ENCODE measurements at regions not wholly inside any gene's neighbourhood (a gene's known extent, or its start where the extent isn't known, plus 50 kb on each side); places are given as distances from the start of the nearest gene placed in this dataset. TPM values are rescaled to one million over a fixed set of nuclear protein-coding genes. Genes with fewer than 3 reads are reported as not detected.

GRCh38 chr22:10780281-10780680 lies 4747.7 kb upstream of the OR11H1 start:
- ChIA-PET SMC1A (ENCODE audit: uncharacterized antibody, unreplicated experiment) (no interaction called here), POLR2A (no interaction called here), RAD21 (ENCODE audit: unreplicated experiment) (no interaction called here), CTCF (no interaction called here)
- no peaks in the 10 kb centered on the region for H3K36me3 ChIP-seq (ENCODE audit: control insufficient read depth in 2 of 2, insufficient read depth in 2 of 2, low read length in 1 of 2)
- H3K79me2 ChIP-seq (ENCODE audit: control insufficient read depth, insufficient read depth, low read length), result no peaks in the 10 kb centered on the region
- H3K9me3 ChIP-seq (replicated peaks; ENCODE audit: control insufficient read depth, insufficient read depth, low read length), result no peaks in the 10 kb centered on the region; the same call in 2 of the 3 replicates
- no peaks in the 10 kb centered on the region for H4K20me1 ChIP-seq (ENCODE audit: control insufficient read depth, insufficient read depth)
- no peak overlapping the region for H2AFZ ChIP-seq (ENCODE audit: control insufficient read depth, low read depth, low read length)
- H3K4me3 ChIP-seq, result no peak overlapping the region
- in situ Hi-C loops (cut with MboI), result no loop called here
- FAIRE-seq (no peak), DNase-seq (ENCODE audit: low read depth, low spot score) (no peak), ATAC-seq (no peak)
- 22% methylated on average over 8 of the region's 8 CpGs for WGBS (ENCODE audit: insufficient coverage, insufficient replicate concordance, low lambda C conversion rate, missing lambda C conversion rate)
- no peak overlapping the region for H3K27ac ChIP-seq (ENCODE audit: control insufficient read depth, insufficient read depth)
- H3K4me2 ChIP-seq (ENCODE audit: control insufficient read depth, insufficient read depth), result no peak overlapping the region
- no peak overlapping the region for H3K9ac ChIP-seq (ENCODE audit: control insufficient read depth, insufficient read depth, low read length)
- no peaks in the 10 kb centered on the region for H3K27me3 ChIP-seq (replicated peaks in 1 of 2; ENCODE audit: control insufficient read depth in 2 of 2, insufficient read depth in 2 of 2, low read length in 1 of 2)
- intact Hi-C loops (cut with micrococcal nuclease; ENCODE audit: unreplicated experiment), result no loop called here
- no TSS peak for BruUV-seq (replicated peaks)
- no peaks in the 10 kb centered on the region for H3K4me1 ChIP-seq (ENCODE audit: control insufficient read depth, insufficient read depth, low read length)
- 0 out of 2 replicates have a peak, but pooled peaks have one; percentile 31 for TF ChIP-seq CBX3 (IDR thresholded peaks at IDR 0.05; ENCODE audit: borderline replicate concordance, low read depth)
- TF ChIP-seq JUND (IDR thresholded peaks at IDR 0.05; ENCODE audit: low read depth, low read length), result no peak

DNA sequence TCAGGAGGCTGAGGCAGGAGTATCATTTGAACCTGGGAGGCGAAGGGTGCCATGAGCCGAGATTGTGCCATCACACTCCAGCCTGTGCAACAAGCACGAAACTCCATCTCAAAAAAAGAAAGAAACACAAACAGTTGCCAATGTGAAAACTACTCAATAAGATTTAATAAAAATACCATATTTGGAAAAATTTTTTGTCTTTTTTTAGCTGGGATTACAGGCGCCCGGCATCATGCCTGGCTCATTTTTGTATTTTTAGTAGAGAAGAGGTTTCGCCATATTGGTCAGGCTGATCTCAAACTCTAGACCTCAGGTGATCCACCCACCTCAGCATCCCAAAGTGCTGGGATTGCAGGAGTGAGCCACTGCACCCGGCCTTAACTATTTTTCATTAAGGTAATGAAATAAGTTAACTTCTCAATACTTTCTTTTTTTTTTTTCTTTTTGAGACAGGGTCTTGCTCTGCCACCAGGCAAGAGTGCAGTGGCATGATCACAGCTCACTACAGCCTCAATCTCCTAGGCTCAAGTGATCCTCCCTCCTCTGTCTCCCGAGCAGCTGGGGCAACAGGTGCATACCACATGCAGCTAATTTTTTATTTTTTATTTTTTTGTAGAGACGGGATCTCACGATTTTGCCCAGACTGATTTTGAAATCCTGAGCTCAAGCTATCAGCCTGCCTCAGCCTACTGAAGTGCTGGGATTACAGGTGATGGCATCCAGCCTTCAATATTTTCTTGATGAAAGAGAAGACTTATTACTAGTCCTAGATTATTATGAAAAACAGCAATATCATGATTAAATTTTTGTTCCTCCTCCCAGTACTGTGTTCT lies 4746.2 kb upstream of the OR11H1 start:
- CTCF ChIA-PET, result no interaction called here
- in situ Hi-C loops (cut with MboI) (no loop called here), intact Hi-C loops (cut with micrococcal nuclease; ENCODE audit: unreplicated experiment) (no loop called here)
- H3K9ac ChIP-seq (ENCODE audit: control insufficient read depth, insufficient read depth, low read length), result no peak overlapping the region
- RAD21 ChIA-PET (ENCODE audit: unreplicated experiment), result no interaction called here
- H3K4me3 ChIP-seq, result no peak overlapping the region
- no TSS peak for BruUV-seq (replicated peaks)
- no peak for TF ChIP-seq ETV6 (conservative IDR thresholded peaks at IDR 0.05 in 1 of 2, IDR thresholded peaks at IDR 0.05 in 1 of 2; ENCODE audit: borderline replicate concordance in 1 of 2, low read depth in 1 of 2)
- TF ChIP-seq BACH1 (IDR thresholded peaks at IDR 0.05; ENCODE audit: borderline replicate concordance), result no peak
- no peaks in the 10 kb centered on the region for H3K79me2 ChIP-seq (ENCODE audit: control insufficient read depth, insufficient read depth, low read length)
- H3K4me1 ChIP-seq (ENCODE audit: control insufficient read depth, insufficient read depth, low read length), result no peaks in the 10 kb centered on the region
- H3K27ac ChIP-seq (ENCODE audit: control insufficient read depth, insufficient read depth), result no peak overlapping the region
- SMC1A ChIA-PET (ENCODE audit: uncharacterized antibody, unreplicated experiment), result no interaction called here
- ATAC-seq (no peak), FAIRE-seq (no peak), DNase-seq (ENCODE audit: low read depth, low spot score) (no peak)
- no peak overlapping the region for H3K4me2 ChIP-seq (ENCODE audit: control insufficient read depth, insufficient read depth)
- no peaks in the 10 kb centered on the region for H4K20me1 ChIP-seq (ENCODE audit: control insufficient read depth, insufficient read depth)
- no peaks in the 10 kb centered on the region for H3K36me3 ChIP-seq (ENCODE audit: control insufficient read depth in 2 of 2, insufficient read depth in 2 of 2, low read length in 1 of 2)
- POLR2A ChIA-PET, result no interaction called here
- WGBS (ENCODE audit: insufficient coverage, insufficient replicate concordance, low lambda C conversion rate, missing lambda C conversion rate), result 40% methylated on average over 10 of the region's 10 CpGs
- no peak overlapping the region for H2AFZ ChIP-seq (ENCODE audit: control insufficient read depth, low read depth, low read length)
- H3K27me3 ChIP-seq (replicated peaks in 1 of 2; ENCODE audit: control insufficient read depth in 2 of 2, insufficient read depth in 2 of 2, low read length in 1 of 2), result no peaks in the 10 kb centered on the region
- H3K9me3 ChIP-seq (replicated peaks; ENCODE audit: control insufficient read depth, insufficient read depth, low read length), result no peaks in the 10 kb centered on the region; the same call in 2 of the 3 replicates

Small RNA genes in the stretch of these regions (small RNA-seq; reads per million reads assigned to genes)
- gene RF00004, result not detected

Measured in GM12878 (cell line).